ENCODE measurements at regions not wholly inside any gene's neighbourhood (a gene's known extent, or its start where the extent isn't known, plus 50 kb on each side); places are given as distances from the start of the nearest gene placed in this dataset.

DNA sequence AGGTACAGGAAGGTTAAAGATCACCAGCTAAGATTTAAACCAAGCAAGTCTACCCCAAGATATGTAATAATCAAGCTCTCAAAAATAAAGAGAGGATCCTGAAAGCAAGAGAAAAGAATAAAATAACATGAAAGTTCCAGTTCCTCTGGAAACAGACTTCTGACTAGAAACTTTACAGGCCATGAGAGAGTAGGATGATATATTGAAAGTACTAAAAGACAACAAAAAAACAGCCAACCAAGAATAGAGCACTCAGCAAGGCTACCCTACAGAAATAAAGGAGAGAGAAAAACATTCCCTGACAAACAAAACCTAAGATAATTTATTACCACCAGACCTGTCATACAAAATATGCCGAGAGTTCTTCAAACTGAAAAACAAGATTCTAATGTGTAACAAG, 450.5 kb downstream of the ARAP2 start:
- no peak for DNase-seq (ENCODE audit: low spot score)
- TF ChIP-seq, protein P1, sequence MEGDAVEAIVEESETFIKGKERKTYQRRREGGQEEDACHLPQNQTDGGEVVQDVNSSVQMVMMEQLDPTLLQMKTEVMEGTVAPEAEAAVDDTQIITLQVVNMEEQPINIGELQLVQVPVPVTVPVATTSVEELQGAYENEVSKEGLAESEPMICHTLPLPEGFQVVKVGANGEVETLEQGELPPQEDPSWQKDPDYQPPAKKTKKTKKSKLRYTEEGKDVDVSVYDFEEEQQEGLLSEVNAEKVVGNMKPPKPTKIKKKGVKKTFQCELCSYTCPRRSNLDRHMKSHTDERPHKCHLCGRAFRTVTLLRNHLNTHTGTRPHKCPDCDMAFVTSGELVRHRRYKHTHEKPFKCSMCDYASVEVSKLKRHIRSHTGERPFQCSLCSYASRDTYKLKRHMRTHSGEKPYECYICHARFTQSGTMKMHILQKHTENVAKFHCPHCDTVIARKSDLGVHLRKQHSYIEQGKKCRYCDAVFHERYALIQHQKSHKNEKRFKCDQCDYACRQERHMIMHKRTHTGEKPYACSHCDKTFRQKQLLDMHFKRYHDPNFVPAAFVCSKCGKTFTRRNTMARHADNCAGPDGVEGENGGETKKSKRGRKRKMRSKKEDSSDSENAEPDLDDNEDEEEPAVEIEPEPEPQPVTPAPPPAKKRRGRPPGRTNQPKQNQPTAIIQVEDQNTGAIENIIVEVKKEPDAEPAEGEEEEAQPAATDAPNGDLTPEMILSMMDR (IDR thresholded peaks at IDR 0.05) = no peak
- no peak for ATAC-seq (ENCODE audit: low FRiP score)

DNA sequence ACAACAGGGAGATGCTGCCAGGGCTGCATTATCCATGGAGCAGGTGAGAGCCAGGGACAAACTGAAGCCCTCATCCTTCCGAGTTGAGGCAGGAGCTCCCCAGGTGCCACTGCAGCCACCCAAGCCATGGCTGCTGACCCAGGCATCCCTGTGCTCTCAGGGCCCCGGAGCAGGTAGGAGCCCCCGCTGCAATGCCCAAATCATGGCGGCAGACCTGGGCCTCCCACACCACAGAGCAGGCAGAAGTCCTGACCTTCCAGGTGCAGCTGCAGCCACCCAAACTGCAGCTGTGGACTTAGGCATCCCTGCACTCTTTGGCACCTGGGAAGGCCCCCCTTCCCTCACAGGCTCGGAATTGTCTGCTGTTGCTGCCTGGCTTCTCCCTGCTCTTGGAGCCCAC, 443.6 kb downstream of the ARAP2 start:
- TF ChIP-seq, protein P1 (IDR thresholded peaks at IDR 0.05) = no peak
- ATAC-seq (ENCODE audit: low FRiP score) (no peak), DNase-seq (ENCODE audit: low spot score) (no peak)

DNA sequence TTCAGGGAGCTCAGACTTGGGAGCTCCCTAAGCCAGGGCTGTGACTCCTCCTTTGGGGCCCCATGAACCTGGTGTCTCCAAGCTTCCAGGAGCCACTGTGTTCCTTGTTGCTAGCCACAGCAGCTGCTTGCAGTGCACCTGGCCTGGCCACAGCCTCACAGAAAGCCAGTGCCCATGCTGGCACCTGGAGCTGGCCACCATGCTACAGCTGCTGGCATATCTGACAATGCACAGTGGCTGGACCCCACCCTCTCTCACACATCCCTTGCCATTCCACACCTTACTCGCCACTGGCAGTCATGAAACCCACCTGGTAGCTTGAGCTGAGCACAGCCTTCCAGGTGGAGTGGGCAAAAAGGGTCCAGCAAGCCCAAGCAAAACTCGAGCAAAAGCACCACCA, 441.7 kb downstream of the ARAP2 start:
- ATAC-seq (ENCODE audit: low FRiP score) = no peak
- TF ChIP-seq, protein P1 (IDR thresholded peaks at IDR 0.05) = no peak
- no peak for DNase-seq (ENCODE audit: low spot score)

DNA sequence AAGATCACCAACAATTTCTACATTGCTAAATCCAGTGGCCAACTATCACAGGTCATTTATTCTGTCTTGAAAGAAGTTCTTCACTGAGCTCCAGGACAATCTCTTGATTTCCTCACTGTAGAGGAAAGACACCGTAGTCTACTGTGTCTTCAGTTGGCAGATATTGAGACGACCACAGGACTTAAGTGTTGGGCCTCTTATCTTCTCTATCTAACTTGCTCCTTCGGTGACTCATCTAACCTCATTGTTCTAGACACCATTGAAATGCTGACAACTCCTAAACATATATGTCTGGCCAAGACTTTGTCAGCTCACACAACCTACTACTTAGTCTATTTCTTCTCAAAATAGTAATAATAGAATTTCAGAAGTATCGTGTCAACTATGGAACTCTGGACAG, 425.8 kb downstream of the ARAP2 start:
- DNase-seq (ENCODE audit: low spot score) (no peak), ATAC-seq (ENCODE audit: low FRiP score) (no peak)
- TF ChIP-seq, protein P1 (IDR thresholded peaks at IDR 0.05) = no peak

DNA sequence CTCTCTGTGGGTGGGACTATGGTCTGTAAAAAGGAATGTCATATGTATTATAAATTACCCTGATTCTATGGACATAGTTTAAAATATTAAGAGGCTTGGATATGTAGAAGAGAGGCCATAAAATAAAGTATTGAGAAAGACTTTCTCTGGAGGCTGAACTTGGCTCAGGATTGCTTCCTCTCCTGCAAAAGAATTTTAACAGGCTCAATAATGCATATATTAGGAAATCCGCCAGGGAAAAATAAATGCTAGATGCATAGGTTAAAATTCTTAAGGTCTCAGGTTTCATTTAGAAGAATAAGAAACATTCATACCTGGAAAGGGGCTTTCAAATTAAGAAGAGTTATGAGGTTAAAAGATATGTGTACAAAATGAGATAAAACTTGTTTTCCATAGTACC, 424.3 kb downstream of the ARAP2 start:
- no peak for DNase-seq (ENCODE audit: low spot score)
- TF ChIP-seq, protein P1 (IDR thresholded peaks at IDR 0.05) = no peak
- ATAC-seq (ENCODE audit: low FRiP score) = no peak

DNA sequence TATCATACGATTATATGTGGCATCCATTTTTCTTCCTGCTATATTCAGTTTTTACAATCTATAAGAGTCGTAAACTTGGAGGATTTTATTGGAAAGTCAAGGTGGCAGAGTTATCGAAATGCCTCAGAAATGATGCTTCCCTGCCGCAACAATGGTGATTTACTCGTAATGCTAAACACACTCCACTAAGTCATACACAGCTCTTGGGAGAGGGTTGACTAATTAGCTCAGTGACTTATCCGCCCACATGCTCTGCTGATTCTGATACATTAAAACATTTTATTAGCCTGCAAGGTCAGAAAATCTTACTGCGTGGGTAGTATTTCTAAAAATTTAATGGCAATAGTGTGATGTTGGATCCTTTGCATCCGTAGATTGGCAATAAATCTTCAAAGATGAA, 420.1 kb downstream of the ARAP2 start:
- TF ChIP-seq, protein P1 (IDR thresholded peaks at IDR 0.05) = no peak
- DNase-seq (ENCODE audit: low spot score) (no peak), ATAC-seq (ENCODE audit: low FRiP score) (no peak)

DNA sequence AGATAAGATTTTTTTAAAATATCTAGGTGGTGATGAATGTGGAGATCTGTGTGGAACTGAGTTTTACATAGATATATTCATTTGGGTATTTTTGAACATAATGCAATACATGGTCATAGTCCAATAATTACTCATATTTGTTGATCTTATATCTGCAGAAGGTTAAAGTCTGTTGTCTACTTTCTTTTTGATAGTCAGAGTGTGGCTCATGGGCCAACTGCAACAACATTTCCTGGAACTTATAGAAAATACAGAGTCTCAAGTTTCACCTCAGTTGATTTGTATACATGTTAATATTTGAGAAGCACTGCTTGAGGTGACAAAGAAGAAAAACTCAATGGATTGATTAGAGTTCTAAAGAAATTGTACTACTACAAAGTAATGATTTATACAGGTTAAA, 408.4 kb downstream of the ARAP2 start:
- DNase-seq (ENCODE audit: low spot score) = no peak
- ATAC-seq (ENCODE audit: low FRiP score) = no peak

More for the DNA sequence above, 408.4 kb downstream of the ARAP2 start:
- TF ChIP-seq, protein P1 (IDR thresholded peaks at IDR 0.05) = no peak

Measured in omental fat pad (tissue), 3 donors.